ENCODE measurements at regions not wholly inside any gene's neighbourhood (a gene's known extent, or its start where the extent isn't known, plus 50 kb on each side); places are given as distances from the start of the nearest gene placed in this dataset.

- Mint-ChIP-seq H3K27me3 (no peaks in the 10 kb centered on the region), H3K9me3 (no peaks in the 10 kb centered on the region), H3K4me1 (ENCODE audit: unreplicated experiment) (peaks cover 1% of the 10 kb centered on the region), H3K27ac (no peak overlapping the region), H3K4me3 (no peak overlapping the region), H3K36me3 (no peaks in the 10 kb centered on the region)
- no peak for DNase-seq (ENCODE audit: extremely low spot score, unreplicated experiment)
- no peak for TF ChIP-seq CTCF (conservative IDR thresholded peaks at IDR 0.05)
These were observed 560.6 kb downstream of the PRR16 start for GRCh38 chr5:121024416-121025311.

DNA sequence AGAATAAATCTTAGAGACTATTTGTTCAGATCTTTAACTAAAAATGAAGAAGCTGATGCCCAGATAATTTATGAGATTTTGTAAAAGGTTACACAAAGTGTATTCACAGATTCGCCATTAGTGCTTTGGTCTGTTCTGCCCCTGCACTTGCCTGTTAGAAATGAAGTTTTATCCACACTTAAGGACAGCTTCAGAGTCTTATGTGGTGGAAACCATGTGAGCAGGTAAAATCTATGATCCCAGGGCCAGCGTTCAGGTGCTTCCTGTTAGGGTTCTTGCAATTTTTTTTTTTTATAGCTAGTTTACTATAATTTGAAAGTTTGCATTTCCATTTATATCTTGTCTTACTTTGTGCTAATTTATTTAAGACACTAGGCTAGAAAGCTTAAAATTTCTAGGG, 561.6 kb downstream of the PRR16 start:
- H3K9me3 Mint-ChIP-seq = no peaks in the 10 kb centered on the region
- no peaks in the 10 kb centered on the region for H3K27me3 Mint-ChIP-seq
- no peak for DNase-seq (ENCODE audit: extremely low spot score, unreplicated experiment)
- no peaks in the 10 kb centered on the region for H3K36me3 Mint-ChIP-seq
- no peak for TF ChIP-seq CTCF (conservative IDR thresholded peaks at IDR 0.05)
- peaks cover 9% of the 10 kb centered on the region for H3K4me1 Mint-ChIP-seq (ENCODE audit: unreplicated experiment)
- no peak overlapping the region for H3K27ac Mint-ChIP-seq
- no peak overlapping the region for H3K4me3 Mint-ChIP-seq

DNA sequence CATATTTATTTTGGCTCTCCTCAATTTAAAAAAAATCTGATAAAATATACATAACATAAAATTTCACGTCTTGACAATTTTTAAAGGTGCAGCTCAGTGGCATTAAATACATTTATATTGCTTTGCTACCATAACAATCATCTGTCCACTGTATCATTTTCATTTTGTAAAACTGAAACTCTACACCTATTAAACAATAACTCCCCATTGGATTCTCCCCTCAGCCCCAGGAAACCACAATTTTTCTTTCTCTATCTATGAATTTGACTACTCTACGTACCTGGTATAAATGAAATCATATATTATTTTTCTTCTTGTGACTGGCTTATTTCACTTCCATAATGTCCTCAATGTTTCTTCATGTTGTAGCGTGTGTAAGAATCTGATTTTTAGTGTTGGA, 563.5 kb downstream of the PRR16 start:
- Mint-ChIP-seq H3K36me3 (no peaks in the 10 kb centered on the region), H3K9me3 (no peaks in the 10 kb centered on the region), H3K27ac (no peak overlapping the region), H3K4me3 (no peak overlapping the region), H3K27me3 (no peaks in the 10 kb centered on the region), H3K4me1 (ENCODE audit: unreplicated experiment) (peaks cover 15% of the 10 kb centered on the region)
- no peak for DNase-seq (ENCODE audit: extremely low spot score, unreplicated experiment)
- TF ChIP-seq CTCF (conservative IDR thresholded peaks at IDR 0.05) = no peak

GRCh38 chr5:121029536-121030245, 565.6 kb downstream of the PRR16 start:
- H3K36me3 Mint-ChIP-seq = no peaks in the 10 kb centered on the region
- no peak overlapping the region for H3K4me3 Mint-ChIP-seq
- no peak for DNase-seq (ENCODE audit: extremely low spot score, unreplicated experiment)
- no peak overlapping the region for H3K27ac Mint-ChIP-seq
- peaks cover 18% of the 10 kb centered on the region for H3K4me1 Mint-ChIP-seq (ENCODE audit: unreplicated experiment)
- no peak for TF ChIP-seq CTCF (conservative IDR thresholded peaks at IDR 0.05)
- H3K9me3 Mint-ChIP-seq = no peaks in the 10 kb centered on the region
- no peaks in the 10 kb centered on the region for H3K27me3 Mint-ChIP-seq

DNA sequence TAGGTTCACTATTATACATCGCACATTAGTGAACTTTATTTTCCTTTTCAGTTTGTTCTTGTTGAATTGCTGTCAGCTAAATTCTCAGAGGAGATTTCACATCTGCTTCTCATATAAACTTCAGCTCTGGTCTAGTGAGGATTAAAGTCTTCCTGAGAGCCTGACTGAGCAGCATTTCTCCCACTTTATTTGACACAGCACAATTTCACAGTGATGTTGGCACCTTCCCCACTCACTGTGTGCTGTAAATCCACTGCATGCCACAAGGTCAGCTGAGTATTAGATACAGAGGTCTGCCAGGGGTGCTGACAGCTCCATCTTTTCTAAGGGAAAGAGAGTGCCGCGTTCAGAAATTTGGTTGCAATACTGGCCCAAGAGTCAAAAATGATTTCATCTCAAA, 567.4 kb downstream of the PRR16 start:
- DNase-seq (ENCODE audit: extremely low spot score, unreplicated experiment) = no peak

More for the DNA sequence above, 567.4 kb downstream of the PRR16 start:
- Mint-ChIP-seq H3K9me3 (no peaks in the 10 kb centered on the region), H3K4me3 (no peak overlapping the region), H3K4me1 (ENCODE audit: unreplicated experiment) (peaks cover 18% of the 10 kb centered on the region), H3K27me3 (no peaks in the 10 kb centered on the region), H3K36me3 (no peaks in the 10 kb centered on the region), H3K27ac (no peak overlapping the region)
- no peak for TF ChIP-seq CTCF (conservative IDR thresholded peaks at IDR 0.05)
